IPS DF 4.7 (cell line): ENCODE measurements at regions not wholly inside any gene's neighbourhood (a gene's known extent, or its start where the extent isn't known, plus 50 kb on each side); places are given as distances from the start of the nearest gene placed in this dataset.

Experiments
- DNase-seq: peaks from one replicate; pipeline ENCODE4 v3.0.0-alpha.2; 2013; ENCODE audit warnings: low spot score; ENCODE audit errors: extremely low read depth

DNA sequence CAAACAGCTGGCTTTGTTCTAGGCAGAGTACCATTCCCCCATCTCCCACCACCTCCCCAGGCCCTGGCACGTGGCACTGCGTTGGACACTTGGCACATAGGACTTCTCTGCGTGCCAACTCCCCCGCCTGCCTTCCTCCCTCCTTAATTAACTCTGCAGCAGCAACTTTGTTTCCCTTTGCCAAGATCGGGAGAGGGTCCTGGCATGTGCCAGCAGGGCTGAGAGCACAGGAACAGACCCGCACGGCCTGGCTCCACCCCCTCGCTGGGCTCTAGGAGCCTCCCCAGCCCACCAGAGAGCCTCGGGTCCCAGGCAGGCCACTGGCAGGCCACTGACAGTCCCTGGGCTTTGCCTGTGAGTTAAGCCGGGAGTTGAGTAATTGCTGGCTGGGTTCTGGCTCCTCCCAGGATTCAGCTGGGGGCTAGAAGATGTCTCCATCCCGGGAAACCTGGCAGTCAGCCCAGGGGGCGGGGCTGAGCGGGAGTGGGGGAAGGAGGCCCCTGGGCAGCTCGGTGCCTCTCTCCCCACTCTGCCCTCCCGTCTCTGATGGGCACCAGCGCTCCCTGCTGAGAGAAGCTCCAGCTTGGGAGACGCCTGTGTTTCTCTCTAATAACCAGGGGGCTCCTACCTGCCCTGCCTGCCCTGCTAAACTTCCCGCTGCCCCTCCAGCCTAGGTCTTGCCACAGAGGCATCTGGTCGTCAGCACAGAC is 224.0 kb upstream of the TNRC6C start:
- DNase-seq: no peak

DNA sequence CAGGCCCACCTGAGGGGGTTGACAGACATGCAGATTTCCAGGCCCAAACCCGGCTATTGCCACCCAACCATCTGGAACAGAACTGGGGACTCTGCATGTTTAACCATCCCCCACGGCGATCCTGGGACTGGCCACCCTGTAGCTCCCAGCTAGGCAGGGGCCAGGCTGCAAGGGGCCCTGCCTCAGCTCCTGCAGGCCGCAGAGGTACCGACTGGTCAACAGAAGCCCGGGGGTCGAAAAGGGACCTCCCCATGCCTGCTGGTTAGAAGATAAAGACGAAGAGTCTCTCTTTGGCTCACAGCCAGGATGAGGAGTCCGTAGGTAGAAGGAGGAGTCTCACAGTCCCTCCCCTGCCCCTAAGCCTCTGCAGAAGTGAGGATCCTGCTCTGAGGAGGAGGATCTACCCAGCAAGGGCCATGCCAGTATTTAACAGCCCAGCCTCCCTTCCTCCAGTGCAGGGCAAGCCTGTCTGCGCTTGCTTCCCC is 223.4 kb upstream of the TNRC6C start:
- DNase-seq: no peak

DNA sequence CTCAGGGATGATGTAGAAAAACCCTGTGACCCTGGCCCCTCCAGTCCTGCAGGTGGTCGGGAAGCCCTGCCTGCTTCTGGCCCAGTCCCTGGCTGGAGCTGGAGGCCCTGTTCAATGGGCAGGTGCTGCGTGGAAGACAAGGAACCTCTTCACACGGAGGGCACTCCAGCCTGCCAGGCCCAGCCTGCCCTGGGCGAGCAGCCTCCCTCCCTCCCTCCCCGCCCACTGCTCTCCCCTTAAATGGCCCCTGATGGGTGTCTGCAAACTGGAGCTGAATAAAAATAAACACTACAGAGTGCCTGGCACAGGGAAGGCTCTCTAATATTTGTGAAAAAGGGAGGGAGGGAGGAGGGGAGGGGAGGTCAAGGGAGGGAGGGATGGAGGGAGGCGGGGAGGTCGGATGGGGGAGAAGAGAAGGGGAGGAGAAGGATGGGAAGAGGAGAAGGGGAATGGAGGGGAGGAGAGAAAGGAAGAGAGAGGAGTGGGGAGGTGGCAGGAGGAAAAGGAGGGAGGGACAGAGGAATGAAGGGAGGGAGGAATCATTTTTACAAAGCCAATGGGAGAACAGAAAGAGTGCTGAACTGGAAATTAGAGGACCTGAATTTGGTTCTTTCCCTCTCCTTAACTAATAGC is 222.8 kb upstream of the TNRC6C start:
- DNase-seq: no peak

DNA sequence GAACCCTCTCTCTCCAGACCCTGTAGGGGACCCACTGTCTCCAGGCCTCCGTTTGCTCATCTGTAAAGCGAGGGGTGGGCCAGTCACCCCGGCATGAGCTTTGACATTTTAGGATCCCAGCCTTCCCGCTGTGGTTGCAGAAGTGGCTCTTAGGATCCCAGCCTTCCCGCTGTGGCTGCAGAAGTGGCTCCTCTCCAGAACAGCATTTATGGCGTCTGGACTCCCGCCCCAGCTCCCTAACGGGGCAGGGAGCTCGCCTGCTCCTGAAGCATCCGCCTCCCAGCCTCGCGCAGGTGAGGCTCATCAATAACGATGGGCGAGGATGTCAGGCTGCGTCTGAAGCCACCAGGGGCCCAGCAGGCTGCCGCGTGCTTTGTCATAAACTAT is 222.3 kb upstream of the TNRC6C start:
- DNase-seq: no peak

DNA sequence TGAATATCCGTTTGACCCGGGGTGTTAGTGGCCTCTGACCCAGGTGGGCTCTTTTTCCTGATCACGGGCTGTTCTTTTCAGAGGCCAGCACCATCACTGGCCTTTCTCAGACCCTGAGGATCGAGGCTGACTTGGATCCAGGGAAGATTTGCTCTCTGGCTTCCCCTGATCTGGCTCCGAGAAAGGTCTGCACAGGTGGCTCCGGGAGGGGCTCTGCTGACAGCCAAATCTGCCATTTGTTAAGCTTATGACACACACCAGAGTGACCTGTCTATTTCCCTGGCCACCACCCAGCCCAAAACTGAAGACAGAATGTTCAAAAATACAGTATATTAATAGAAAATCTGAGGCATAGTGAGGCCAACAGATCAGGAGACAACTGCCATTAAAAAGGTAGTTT is 221.8 kb upstream of the TNRC6C start:
- no peak for DNase-seq

DNA sequence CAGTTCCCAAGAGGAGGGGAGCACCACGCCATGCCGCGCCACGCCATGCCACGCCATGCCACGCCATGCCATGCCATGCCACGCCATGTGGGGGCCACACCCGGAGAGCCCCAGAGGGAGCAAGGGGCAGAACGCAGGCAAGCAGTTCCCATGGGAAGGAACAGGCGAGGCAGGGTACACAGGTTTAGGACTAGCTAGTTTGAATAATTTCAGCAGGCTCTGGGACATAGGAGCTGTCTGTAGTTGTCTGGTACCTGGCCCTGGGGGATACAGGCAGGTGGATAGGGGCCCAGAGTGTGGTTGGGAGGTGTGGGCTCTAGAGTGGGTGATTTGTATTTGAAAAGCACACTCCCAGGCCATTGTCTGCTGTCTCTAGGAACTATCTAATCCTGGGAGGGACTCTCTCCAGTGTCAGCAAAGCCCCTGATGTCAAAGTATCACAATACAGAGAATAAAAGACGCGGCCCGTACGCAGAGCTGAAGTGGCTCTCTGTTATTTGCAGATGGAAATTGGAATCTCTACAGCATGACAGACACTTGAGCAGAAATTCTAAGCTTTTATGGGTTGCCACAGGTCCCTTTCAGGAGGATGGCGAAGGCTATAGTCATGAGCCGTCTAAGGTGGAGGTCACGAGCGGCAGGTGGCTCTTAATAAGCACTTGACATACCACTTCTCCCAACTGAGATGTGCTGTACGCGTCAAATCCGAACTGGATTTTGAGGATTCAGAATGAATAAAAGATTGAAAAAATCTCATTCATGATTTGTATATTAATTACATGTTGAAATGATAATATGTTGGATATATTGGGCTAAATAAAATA is 220.8 kb upstream of the TNRC6C start:
- no peak for DNase-seq

DNA sequence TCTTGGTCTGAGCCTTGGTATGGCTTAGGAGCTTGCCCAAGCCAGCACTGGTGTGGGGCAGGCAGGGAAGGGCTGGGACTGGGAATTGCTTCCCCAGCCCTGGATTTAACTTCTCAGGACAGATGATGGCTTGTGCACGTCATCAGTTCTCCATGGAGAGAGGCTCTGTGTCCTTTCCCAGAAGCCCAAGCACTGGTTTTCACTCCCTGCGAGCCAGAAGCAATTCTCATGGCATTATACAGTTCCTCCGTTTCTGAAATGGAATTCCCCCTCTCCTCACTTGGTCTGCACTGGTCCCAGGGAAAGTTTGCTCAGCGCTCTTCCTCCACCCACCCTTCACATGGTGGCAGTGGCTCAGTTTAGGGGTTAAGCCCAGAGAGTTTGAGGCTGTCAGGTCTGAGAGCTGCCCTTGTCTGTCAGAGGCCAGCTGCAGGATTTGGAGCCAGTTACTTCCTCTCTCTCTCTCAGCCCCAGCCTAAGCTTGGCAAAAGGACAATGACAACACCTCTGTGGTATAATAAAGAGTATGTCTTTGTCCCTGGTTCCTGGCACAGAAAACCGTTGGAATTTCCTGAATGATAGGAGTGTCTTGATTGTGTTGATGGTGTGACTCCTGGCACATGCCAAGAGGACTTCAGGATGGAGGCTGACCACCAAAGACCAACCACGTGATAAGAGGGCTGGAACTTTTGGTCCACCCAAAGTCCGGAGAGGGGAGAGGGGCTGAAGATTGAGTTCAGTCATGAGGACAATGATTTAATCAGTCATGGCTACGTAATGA is 219.6 kb upstream of the TNRC6C start:
- DNase-seq: no peak

DNA sequence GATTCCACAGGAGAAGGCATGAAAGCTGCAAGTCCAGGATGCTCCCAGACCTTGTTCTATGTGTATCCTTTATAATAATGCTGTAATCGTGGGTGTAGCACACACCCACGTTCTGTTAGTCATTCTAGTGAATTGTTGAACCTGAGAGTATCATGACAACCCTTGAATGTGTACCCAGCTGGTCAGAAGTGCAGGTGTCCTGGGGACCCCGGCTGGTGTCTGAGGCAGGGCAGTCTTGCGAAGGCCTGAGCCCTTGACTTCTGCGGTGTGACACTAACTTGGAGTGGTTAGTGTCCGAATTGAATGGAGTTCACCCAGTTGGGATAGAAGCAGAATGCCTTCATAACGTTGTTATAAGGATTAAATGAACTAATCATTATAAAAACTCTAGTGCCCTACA is 218.0 kb upstream of the TNRC6C start:
- no peak for DNase-seq

DNA sequence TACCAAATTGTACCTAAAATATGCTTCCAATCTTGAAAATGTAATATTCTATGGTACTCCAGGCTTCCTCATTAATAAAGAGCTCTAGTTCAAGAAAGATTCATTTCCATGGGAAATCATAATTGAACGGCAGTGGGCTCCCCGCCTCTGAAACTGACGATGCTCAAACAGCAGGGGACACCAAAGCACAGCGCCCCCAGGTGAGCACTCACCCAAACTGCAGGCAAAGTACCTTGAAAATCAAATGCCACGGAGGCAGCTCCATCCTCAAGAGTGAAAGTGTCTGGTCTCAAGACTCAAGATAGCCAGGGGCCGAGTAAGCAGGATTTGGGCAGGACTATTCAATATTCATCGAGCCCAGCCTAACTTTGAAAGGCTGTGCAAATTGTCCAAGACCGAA is 217.4 kb upstream of the TNRC6C start:
- DNase-seq: no peak

DNA sequence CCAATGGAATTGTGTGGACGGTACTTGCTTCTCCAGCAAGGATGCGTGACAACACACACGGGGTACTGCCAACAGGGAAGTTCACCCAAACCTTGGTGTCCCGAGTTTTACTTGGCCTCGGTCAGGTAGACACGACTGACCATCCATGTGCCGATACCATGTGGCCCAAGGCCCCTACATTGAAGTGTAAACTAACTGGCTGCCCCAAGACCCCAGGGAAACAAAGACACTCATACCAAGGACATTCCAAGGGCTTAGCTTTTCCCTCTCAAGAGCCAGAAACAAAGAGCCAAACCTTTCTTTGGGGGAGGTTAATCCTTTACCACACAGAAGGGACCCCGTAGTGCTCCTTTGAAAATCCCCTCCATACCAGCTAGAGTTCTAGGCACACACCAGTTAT is 215.9 kb upstream of the TNRC6C start:
- DNase-seq: no peak

DNA sequence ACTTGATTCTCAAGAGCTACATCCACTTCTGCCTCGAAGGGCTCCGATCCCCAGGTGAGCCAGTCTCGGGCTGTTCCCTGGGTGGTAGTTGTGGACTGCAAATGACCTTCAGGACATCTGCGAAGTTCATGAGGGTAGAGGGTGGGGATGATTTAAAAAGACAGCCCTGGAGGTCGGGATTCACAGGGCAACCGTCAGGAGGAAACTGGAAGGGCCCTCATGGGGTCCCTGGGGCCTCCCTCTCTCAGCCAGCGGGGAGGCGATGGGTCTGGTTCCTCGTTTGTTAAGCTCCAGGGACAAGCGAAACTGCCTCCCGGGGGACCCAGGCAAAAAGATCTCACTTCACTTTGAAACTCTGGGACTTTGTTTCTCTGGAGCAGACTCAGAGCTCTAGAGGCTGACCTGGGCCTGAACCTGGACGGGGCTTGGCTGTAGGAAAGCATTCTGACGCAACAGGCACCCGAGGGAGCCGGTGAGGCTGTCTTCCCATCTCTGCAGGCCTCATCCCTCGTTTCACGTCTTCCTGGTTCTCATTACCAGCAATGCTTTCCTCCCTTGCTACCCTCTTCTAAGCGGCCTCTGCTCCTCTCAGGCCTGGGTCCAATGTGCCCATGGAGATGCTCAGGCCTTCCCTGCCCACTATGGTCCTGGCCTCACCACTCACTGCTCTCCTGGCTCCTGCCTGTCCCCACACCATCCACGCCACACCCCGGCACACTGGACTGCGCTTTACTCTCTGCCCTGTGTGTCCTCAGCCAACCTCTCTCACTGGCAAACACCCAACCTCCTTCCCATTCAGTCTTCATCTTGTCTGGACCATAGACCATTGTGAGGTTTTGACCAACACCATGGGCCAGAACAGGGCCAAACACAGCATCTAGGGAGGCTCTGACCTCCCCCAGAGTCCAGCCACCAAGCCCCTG is 214.2 kb upstream of the TNRC6C start:
- DNase-seq: no peak

DNA sequence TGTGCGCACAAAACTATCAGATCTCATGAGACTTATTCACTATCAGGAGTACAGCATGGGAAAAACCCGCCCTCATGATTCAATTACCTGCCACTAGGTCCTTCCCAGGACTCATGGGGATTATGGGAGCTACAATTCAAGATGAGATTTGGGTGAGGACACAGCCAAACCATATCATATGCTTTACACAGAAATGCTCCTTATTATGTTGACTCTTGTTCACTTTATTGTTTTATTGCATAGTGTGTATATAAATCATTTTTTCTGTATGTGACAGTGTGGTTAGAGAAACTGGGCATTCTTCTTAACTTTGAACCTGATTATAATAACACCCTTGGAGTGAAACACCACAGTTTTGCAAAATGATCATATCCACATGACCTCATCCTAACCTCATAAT is 212.8 kb upstream of the TNRC6C start:
- DNase-seq: no peak

DNA sequence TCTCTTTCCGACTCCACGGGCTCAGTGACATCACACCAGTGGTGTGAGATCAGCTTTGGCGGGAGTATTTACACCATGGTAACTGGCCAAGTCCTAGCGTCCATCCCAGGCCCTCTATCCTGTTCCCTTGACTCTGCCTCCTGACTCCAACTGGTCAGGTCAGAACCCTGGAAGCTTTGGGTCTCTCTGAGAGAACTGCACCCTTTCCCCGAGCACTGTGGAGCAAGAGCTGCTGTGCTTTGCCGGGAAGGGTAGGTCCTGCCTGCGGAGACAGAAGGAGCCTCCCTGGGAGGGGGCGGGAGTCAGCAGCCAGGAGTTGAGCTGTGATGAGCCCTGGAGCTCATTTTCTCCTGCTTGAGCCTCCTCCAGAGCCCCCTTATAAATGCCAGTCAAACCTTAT is 212.1 kb upstream of the TNRC6C start:
- no peak for DNase-seq

DNA sequence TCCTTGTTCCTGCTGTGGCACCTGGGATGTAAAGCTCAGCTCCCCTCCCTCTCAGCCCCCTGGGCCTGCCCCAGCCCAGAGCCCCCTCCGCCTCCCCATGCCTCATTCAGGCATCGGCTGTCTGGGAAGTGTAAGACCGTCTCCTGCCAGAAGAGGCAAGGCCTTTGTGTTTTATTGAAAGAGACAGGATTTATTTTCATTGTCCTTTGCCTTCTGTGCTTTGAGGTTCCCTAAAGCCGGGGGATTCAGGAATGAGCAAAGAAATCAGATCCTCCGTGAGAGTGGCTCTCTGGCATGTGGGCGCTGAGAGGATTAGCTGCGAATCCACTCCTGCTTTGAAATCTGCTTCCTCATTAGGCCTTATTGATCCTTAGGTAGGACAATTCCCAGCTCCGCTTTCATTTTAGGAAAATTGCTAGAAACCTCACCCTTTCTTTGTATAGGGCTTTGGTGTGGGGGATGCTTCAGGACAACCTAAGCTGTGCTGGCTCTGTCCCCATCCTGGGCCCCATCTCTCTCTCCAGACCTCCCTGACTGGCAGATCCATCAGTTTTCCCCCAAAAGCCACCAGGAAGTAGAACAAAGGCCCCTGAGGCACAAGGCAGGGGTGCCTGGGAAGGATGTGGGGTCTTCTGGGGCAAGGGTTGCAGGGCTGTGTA is 211.5 kb upstream of the TNRC6C start:
- no peak for DNase-seq

DNA sequence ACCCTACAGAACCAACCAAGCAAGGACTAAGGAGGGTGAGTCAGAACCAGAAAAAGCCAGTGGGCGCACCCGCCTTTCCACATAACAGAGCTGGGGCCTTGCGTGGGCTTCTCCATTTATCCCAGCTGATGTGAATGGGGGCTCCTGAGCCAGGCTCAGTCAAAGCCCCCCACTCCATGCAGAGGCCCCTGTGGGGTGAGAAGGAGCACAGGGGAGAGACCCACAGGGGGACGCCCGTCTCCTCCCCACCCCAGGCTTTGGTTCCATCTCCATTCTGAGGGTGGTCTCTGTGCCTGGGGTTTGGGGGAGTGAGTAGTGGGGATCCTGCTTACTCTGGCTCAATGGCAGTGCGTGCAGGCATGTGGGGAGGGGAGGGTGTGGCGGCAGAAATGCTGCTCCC is 210.1 kb upstream of the TNRC6C start:
- no peak for DNase-seq

DNA sequence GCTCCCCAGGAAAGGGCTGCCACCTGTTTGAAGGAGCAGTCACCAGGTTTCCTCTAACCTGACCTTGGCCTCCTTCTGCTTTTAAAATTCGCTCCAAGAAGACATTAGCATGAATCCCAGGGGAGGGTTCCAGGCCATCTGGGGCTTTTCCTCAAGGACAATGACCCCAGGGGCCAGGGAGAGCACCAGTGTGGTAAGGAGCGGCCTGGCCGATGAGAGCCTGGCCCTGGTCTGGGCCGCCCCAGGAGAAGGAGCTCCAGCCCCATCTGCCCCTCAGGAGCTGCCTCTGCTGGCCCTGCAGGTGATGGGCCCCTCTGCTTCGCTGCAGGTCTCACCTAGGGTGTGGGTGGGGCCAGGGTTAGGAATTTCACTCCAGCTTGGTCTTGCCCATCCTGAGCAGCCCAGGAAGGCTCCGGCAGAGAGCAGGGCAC is 209.2 kb upstream of the TNRC6C start:
- DNase-seq: no peak

DNA sequence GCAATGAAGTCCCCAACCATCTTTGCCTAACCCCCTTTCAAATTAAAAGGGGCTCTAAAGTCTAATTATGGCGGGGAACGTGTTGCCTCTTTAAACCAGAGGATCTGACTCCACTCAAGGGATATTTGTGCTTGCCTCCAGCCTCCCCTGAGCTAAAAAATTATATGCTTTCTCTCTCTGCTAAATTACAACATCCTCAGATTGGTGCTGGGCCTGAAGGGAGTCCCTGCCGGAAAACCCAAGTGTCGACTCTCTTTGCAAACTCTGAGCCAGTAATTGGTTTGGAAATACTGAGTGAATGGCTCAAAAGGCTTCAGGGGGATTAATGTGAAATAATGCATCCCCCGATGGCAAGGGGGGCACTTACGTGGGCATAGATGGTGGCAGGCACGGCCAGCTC is 208.5 kb upstream of the TNRC6C start:
- DNase-seq: no peak

DNA sequence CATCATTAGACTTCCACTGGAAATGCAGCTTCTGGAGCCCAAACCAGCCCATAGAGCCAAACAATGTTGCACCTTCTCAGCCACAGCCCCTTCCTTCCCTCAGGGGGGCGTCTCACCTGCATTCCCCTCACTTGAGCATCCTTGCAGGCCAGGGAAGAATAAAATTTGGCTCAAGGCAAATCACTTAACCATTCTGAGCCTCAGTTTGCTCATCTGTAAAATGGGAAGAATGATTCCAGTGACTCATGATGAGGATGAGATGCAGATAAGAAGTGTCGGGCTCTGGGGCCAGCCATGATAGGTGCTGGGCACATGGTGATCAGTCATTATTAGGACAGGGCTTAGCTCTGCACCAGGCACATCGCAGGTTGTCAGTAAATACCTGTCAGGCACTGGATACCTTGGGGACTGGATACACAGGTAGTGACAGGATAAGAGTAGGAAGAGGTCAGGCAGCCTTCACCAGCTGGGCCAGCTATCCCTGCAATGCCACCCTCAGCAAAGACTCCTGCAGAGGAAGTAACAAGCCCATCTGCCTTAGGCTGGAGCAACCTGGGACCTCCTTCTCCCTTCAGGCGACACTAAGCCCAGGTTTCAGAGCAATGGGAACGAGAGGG is 208.0 kb upstream of the TNRC6C start:
- no peak for DNase-seq

DNA sequence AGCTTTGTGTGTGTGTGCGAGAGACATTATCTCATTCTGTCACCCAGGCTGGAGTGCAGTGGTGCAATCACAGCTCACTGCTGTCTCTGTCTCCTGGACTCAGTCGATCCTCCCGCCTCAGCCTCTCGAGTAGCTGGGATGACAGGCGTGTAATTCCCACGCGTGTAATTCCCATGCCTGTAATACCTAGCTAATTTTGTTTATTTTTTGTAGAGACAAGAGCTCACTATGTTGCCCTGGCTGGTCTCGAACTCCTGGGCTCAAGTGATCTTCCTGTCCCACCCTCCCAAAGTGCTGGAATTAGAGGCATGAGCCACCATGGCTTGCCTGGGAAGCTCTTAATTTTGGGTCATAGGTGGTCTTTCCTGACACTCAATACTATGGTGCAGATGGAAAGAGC is 205.3 kb upstream of the TNRC6C start:
- DNase-seq: no peak
